H1 (cell line): ENCODE measurements at regions not wholly inside any gene's neighbourhood (a gene's known extent, or its start where the extent isn't known, plus 50 kb on each side); places are given as distances from the start of the nearest gene placed in this dataset.

Experiments
- CTCF ChIA-PET: fragments of 300-600 bp; sonication (Branson Sonifier 250); formaldehyde crosslinking; loops from one replicate; lab custom pipeline; 2021; ENCODE audit not compliant: partially characterized antibody; lab: Charles Lee
- POLR2A ChIA-PET: fragments of 300-600 bp; sonication (Branson Sonifier 250); formaldehyde crosslinking; loops from one replicate; lab custom pipeline; 2021; ENCODE audit warnings: inconsistent platforms; ENCODE audit not compliant: partially characterized antibody; lab: Charles Lee
- DNase-seq, 2 experiments: peaks; one replicate each; pipeline versions ENCODE4 v3.0.0 to v3.0.0-alpha.2; 2010 to 2022; ENCODE audit warnings: low spot score in 2 of 2, low read depth in 1 of 2, mixed read lengths in 1 of 2
- FAIRE-seq: peaks from 2 replicates; lab custom pipeline; 2011; peaks lifted over from hg19 to GRCh38; lab: Jason Lieb, UNC
- H2AFZ ChIP-seq: 2 replicates; pipeline ENCODE4 v1.8.1; 2012; ENCODE audit warnings: low read length, inconsistent platforms
- H2AK5ac ChIP-seq: 2 replicates; pipeline ENCODE4 v1.6.1; 2013; ENCODE audit warnings: low read depth, low read length
- H2BK120ac ChIP-seq: replicated peaks from 2 replicates; pipeline ENCODE3; 2013; ENCODE audit warnings: low read depth, low read length, inconsistent platforms
- H2BK12ac ChIP-seq: 2 replicates; pipeline ENCODE4 v1.6.1; 2013; ENCODE audit warnings: low read depth, low read length
- H2BK15ac ChIP-seq: 2 replicates; pipeline ENCODE4 v1.6.1; 2013; ENCODE audit warnings: low read length
- H2BK20ac ChIP-seq: 2 replicates; pipeline ENCODE4 v1.6.1; 2013; ENCODE audit warnings: low read length
- H2BK5ac ChIP-seq: 2 replicates; pipeline ENCODE4 v1.6.1; 2013; ENCODE audit warnings: low read depth, low read length
- H3K14ac ChIP-seq: 2 replicates; pipeline ENCODE4 v1.6.1; 2013; ENCODE audit warnings: inconsistent platforms; ENCODE audit not compliant: insufficient read length
- H3K18ac ChIP-seq: 2 replicates; pipeline ENCODE4 v1.6.1; 2013; ENCODE audit warnings: low read length; ENCODE audit errors: extremely low read depth
- H3K23ac ChIP-seq: 2 replicates; pipeline ENCODE4 v1.6.1; 2013; ENCODE audit warnings: inconsistent platforms; ENCODE audit not compliant: insufficient read length
- H3K23me2 ChIP-seq: 2 replicates; pipeline ENCODE4 v1.6.1; 2013; ENCODE audit warnings: low read depth, low read length
- H3K27ac ChIP-seq: 2 replicates; pipeline ENCODE4 v1.6.1; 2011; ENCODE audit warnings: low read depth, low read length, inconsistent platforms
- H3K27me3 ChIP-seq, 4 experiments: replicated peaks in 1 of 4; 1 replicate in 1 of 4; 2 replicates in 3 of 4; pipeline versions ENCODE4 v1.6.1 to v1.8.1; 2011 to 2013; ENCODE audit warnings: low read length in 3 of 4, mild to moderate bottlenecking in 3 of 4, inconsistent platforms in 2 of 4, mixed read lengths in 2 of 4, moderate library complexity in 1 of 4; ENCODE audit not compliant: control insufficient read depth in 3 of 4, insufficient read depth in 3 of 4; ENCODE audit errors: extremely low read depth in 1 of 4
- H3K36me3 ChIP-seq, 4 experiments: 2 replicates each; pipeline versions ENCODE4 v1.6.1 to v1.8.1; 2011 to 2013; ENCODE audit warnings: mild to moderate bottlenecking in 4 of 4, low read length in 3 of 4, moderate library complexity in 2 of 4, control low read depth in 1 of 4, inconsistent platforms in 1 of 4; ENCODE audit not compliant: insufficient read depth in 4 of 4, control insufficient read depth in 2 of 4
- H3K4ac ChIP-seq: replicated peaks from 2 replicates; pipeline ENCODE3; 2013; ENCODE audit warnings: low read length, low read depth, mixed read lengths, inconsistent platforms; ENCODE audit not compliant: insufficient read length
- H3K4me1 ChIP-seq, 4 experiments: replicated peaks in 1 of 4; 1 replicate in 1 of 4; 2 replicates in 3 of 4; pipeline versions ENCODE4 v1.6.1 to v1.8.1; 2011 to 2013; ENCODE audit warnings: low read length in 3 of 4, inconsistent platforms in 2 of 4, mixed read lengths in 1 of 4; ENCODE audit not compliant: insufficient read depth in 4 of 4, control insufficient read depth in 3 of 4
- H3K4me2 ChIP-seq, 2 experiments: 2 replicates each; pipeline versions ENCODE4 v1.6.1 to v1.8.1; 2011 to 2013; ENCODE audit warnings: low read depth in 2 of 2, low read length in 2 of 2, control low read depth in 1 of 2, inconsistent platforms in 1 of 2, mild to moderate bottlenecking in 1 of 2; ENCODE audit not compliant: insufficient read depth in 1 of 2
- H3K4me3 ChIP-seq, 4 experiments: fragments of 200-600, 300-600 bp in 1 of 4; sonication (generic), shearing (Covaris generic), sonication (Bioruptor Twin) in 1 of 4; 2 replicates each; pipeline versions ENCODE4 v1.5.1 to v1.8.1; 2011 to 2016; ENCODE audit warnings: low read length in 4 of 4, low read depth in 3 of 4, control low read depth in 2 of 4, inconsistent platforms in 2 of 4, mild to moderate bottlenecking in 2 of 4, mixed read lengths in 1 of 4, moderate library complexity in 1 of 4; ENCODE audit not compliant: insufficient read depth in 2 of 4; ENCODE audit errors: extremely low read depth in 1 of 4
- H3K56ac ChIP-seq: replicated peaks from 2 replicates; pipeline ENCODE3; 2013; ENCODE audit warnings: low read depth, mild to moderate bottlenecking, mixed read lengths, low read length, inconsistent platforms; ENCODE audit not compliant: insufficient read length
- H3K79me1 ChIP-seq: 2 replicates; pipeline ENCODE4 v1.6.1; 2013; ENCODE audit warnings: low read depth, low read length, control low read depth
- H3K79me2 ChIP-seq, 2 experiments: 2 replicates each; pipeline versions ENCODE4 v1.6.1 to v1.8.1; 2012 to 2013; ENCODE audit warnings: low read length in 2 of 2, mild to moderate bottlenecking in 2 of 2, inconsistent platforms in 1 of 2; ENCODE audit not compliant: insufficient read depth in 2 of 2, control insufficient read depth in 1 of 2
- H3K9ac ChIP-seq, 4 experiments: replicated peaks in 1 of 4; 1 replicate in 1 of 4; 2 replicates in 3 of 4; pipeline versions ENCODE4 v1.6.1 to v1.8.1; 2011 to 2013; ENCODE audit warnings: low read depth in 3 of 4, low read length in 3 of 4, control low read depth in 2 of 4, mild to moderate bottlenecking in 2 of 4, moderate library complexity in 2 of 4, inconsistent platforms in 1 of 4; ENCODE audit errors: extremely low read depth in 1 of 4
- H3K9me3 ChIP-seq, 2 experiments: 2 replicates each; pipeline versions ENCODE4 v1.6.1 to v1.8.1; 2012 to 2013; ENCODE audit warnings: mild to moderate bottlenecking in 2 of 2, moderate library complexity in 2 of 2, control low read depth in 1 of 2, inconsistent platforms in 1 of 2, low read depth in 1 of 2, low read length in 1 of 2, mixed read lengths in 1 of 2; ENCODE audit not compliant: insufficient read depth in 2 of 2
- H4K20me1 ChIP-seq, 2 experiments: replicated peaks in 1 of 2; 2 replicates each; pipeline versions ENCODE3 to v1.8.1; 2011 to 2013; ENCODE audit warnings: inconsistent platforms in 2 of 2, low read length in 2 of 2, mild to moderate bottlenecking in 1 of 2; ENCODE audit not compliant: insufficient read depth in 2 of 2, control insufficient read depth in 1 of 2
- H4K5ac ChIP-seq: 2 replicates; pipeline ENCODE4 v1.6.1; 2013; ENCODE audit warnings: low read length, low read depth, mixed read lengths, inconsistent platforms; ENCODE audit not compliant: insufficient read length
- H4K8ac ChIP-seq: 2 replicates; pipeline ENCODE4 v1.8.0; 2013; ENCODE audit warnings: mild to moderate bottlenecking, moderate library complexity, low read length, inconsistent platforms; ENCODE audit not compliant: insufficient read depth; ENCODE audit errors: extremely low read depth
- H4K91ac ChIP-seq: replicated peaks from 2 replicates; pipeline ENCODE3; 2013; ENCODE audit warnings: low read length, mixed read lengths, inconsistent platforms; ENCODE audit not compliant: insufficient read length
- CTCF ChIP-seq, 3 experiments: IDR thresholded peaks; 1 replicate in 2 of 3; 2 replicates in 1 of 3; pipeline versions ENCODE4 v1.5.1 to v1.6.1; 2011; ENCODE audit warnings: low read length in 3 of 3, mild to moderate bottlenecking in 3 of 3, inconsistent platforms in 2 of 3, low read depth in 1 of 3, moderate library complexity in 1 of 3; ENCODE audit not compliant: insufficient read depth in 1 of 3; ENCODE audit errors: control extremely low read depth in 1 of 3
- POLR2A ChIP-seq, 2 experiments: IDR thresholded peaks; 1 replicate in 1 of 2; 2 replicates in 1 of 2; pipeline ENCODE4 v1.6.1; 2011; ENCODE audit warnings: low read depth in 2 of 2, low read length in 2 of 2, mild to moderate bottlenecking in 2 of 2; ENCODE audit errors: control extremely low read depth in 1 of 2
- POU5F1 ChIP-seq: IDR thresholded peaks from 2 replicates; pipeline ENCODE4 v1.6.1; 2011; ENCODE audit warnings: low read depth, mild to moderate bottlenecking, low read length, moderate library complexity
- SIN3A ChIP-seq, 2 experiments: IDR thresholded peaks in 1 of 2; conservative IDR thresholded peaks in 1 of 2; 2 replicates each; pipeline ENCODE4 v1.6.1; 2011 to 2012; ENCODE audit warnings: low read length in 2 of 2, improper control_type of control experiment in 1 of 2, low read depth in 1 of 2, mild to moderate bottlenecking in 1 of 2
- SIX5 ChIP-seq: IDR thresholded peaks from 2 replicates; pipeline ENCODE4 v1.6.1; 2011; ENCODE audit warnings: mild to moderate bottlenecking, low read depth, low read length
- SP2 ChIP-seq: IDR thresholded peaks from 2 replicates; pipeline ENCODE4 v1.6.1; 2012; ENCODE audit warnings: mild to moderate bottlenecking, low read length, inconsistent platforms
- WGBS, 2 experiments: shearing (Covaris generic) in 1 of 2; methylation state at CpG; one replicate each; pipeline versions ENCODE4 v1.1.6 to v1.1.7; 2013 to 2015; ENCODE audit warnings: low lambda C conversion rate in 2 of 2, mixed read lengths in 2 of 2, inconsistent platforms in 1 of 2, low coverage in 1 of 2, missing lambda C conversion rate in 1 of 2; ENCODE audit not compliant: insufficient replicate concordance in 2 of 2, insufficient coverage in 1 of 2, insufficient read length in 1 of 2; ENCODE audit errors: extremely low coverage in 1 of 2, missing lambda C conversion rate in 1 of 2; 5-methylcytosine and 5-hydroxymethylcytosine counted together

- H3K79me1 ChIP-seq: no peaks in the 10 kb centered on the region
- ChIA-PET POLR2A (no interaction called here), CTCF (no interaction called here)
- H3K36me3 ChIP-seq: peaks cover 0 to 4% (median 0%) of the 10 kb centered on the region in 4 experiments; a peak in 1 of 8 replicates
- no peak overlapping the region for H4K91ac ChIP-seq
- no peaks in the 10 kb centered on the region for H3K79me2 ChIP-seq
- WGBS, 2 experiments: 81% methylated on average over 5 of the region's 5 CpGs; no CpG with 5 or more reads in 1 of the 2 experiments
- no peak overlapping the region for H2BK12ac ChIP-seq
- H2BK120ac ChIP-seq: no peak overlapping the region
- H3K18ac ChIP-seq: no peak overlapping the region
- H2BK15ac ChIP-seq: no peak overlapping the region
- H3K4me2 ChIP-seq: no peak overlapping the region
- H2AFZ ChIP-seq: no peak overlapping the region
- H4K20me1 ChIP-seq: no peaks in the 10 kb centered on the region
- H4K8ac ChIP-seq: no peak overlapping the region
- H3K9me3 ChIP-seq: peaks cover 7 to 17% of the 10 kb centered on the region in 2 experiments; a peak in 3 of 4 replicates
- no peak for FAIRE-seq
- no peaks in the 10 kb centered on the region for H3K23me2 ChIP-seq
- H3K4me3 ChIP-seq: no peak overlapping the region
- no peak overlapping the region for H2AK5ac ChIP-seq
- H3K9ac ChIP-seq: no peak overlapping the region
- no peak overlapping the region for H3K4ac ChIP-seq
- no peak overlapping the region for H4K5ac ChIP-seq
- no peak for DNase-seq
- TF ChIP-seq POU5F1 (no peak), SIX5 (no peak), POLR2A (IDR thresholded peaks at IDR 0.05; ENCODE audit: control extremely low read depth in 1 of 2, low read depth in 2 of 2, low read length in 2 of 2) (no peak), CTCF (IDR thresholded peaks at IDR 0.05; ENCODE audit: control extremely low read depth in 1 of 3, insufficient read depth in 1 of 3, low read depth in 1 of 3, low read length in 3 of 3) (no peak), SP2 (no peak), SIN3A (conservative IDR thresholded peaks at IDR 0.05 in 1 of 2, IDR thresholded peaks at IDR 0.05 in 1 of 2; ENCODE audit: low read depth in 1 of 2, low read length in 2 of 2) (no peak)
- H3K23ac ChIP-seq: no peak overlapping the region
- no peaks in the 10 kb centered on the region for H3K27me3 ChIP-seq
- no peaks in the 10 kb centered on the region for H3K4me1 ChIP-seq
- no peak overlapping the region for H3K27ac ChIP-seq
- no peak overlapping the region for H3K56ac ChIP-seq
- no peak overlapping the region for H2BK20ac ChIP-seq
- H2BK5ac ChIP-seq: no peak overlapping the region
- no peak overlapping the region for H3K14ac ChIP-seq
Observed at GRCh38 chr20:20763650-20764049, 51.2 kb upstream of the RALGAPA2 start.
